Hepatocyte (in vitro differentiated cells): ENCODE measurements at regions not wholly inside any gene's neighbourhood (a gene's known extent, or its start where the extent isn't known, plus 50 kb on each side); places are given as distances from the start of the nearest gene placed in this dataset.

Experiments used
- DNase-seq: peaks from one replicate; pipeline ENCODE4 v3.0.0-alpha.2; 2016; ENCODE audit warnings: low spot score
- H2AFZ ChIP-seq: fragments of 200-600 bp; sonication (generic); 2 replicates; pipeline ENCODE4 v1.6.0; 2016; ENCODE audit warnings: antibody characterized with exemption, mild to moderate bottlenecking
- H3K27ac ChIP-seq: fragments of 200-600 bp; sonication (generic); 2 replicates; pipeline ENCODE4 v1.5.1; 2016; ENCODE audit warnings: mild to moderate bottlenecking
- H3K27me3 ChIP-seq: fragments of 200-600 bp; sonication (generic); 2 replicates; pipeline ENCODE4 v1.6.1; 2016
- H3K36me3 ChIP-seq: fragments of 200-600 bp; sonication (generic); replicated peaks from 2 replicates; pipeline ENCODE4 v1.5.1; 2016; ENCODE audit warnings: low read depth; ENCODE audit not compliant: insufficient read depth
- H3K4me1 ChIP-seq: fragments of 200-600 bp; sonication (generic); 2 replicates; pipeline ENCODE4 v1.5.1; 2016; ENCODE audit warnings: mild to moderate bottlenecking, moderate library complexity; ENCODE audit not compliant: insufficient read depth
- H3K4me2 ChIP-seq: fragments of 200-600 bp; sonication (generic); 2 replicates; pipeline ENCODE4 v1.6.0; 2016
- H3K4me3 ChIP-seq: fragments of 200-600 bp; sonication (generic); 2 replicates; pipeline ENCODE4 v1.5.1; 2016; ENCODE audit warnings: mild to moderate bottlenecking
- H3K79me2 ChIP-seq: fragments of 200-600 bp; sonication (generic); 2 replicates; pipeline ENCODE4 v1.6.0; 2017; ENCODE audit warnings: mild to moderate bottlenecking
- H3K9me2 ChIP-seq: fragments of 200-600 bp; sonication (generic); replicated peaks from 2 replicates; pipeline ENCODE4 v1.6.0; 2017; ENCODE audit warnings: mild to moderate bottlenecking; ENCODE audit not compliant: insufficient read depth
- H3K9me3 ChIP-seq: fragments of 200-600 bp; sonication (generic); 2 replicates; pipeline ENCODE4 v1.5.1; 2016; ENCODE audit warnings: low read depth, mild to moderate bottlenecking
- H4K20me1 ChIP-seq: fragments of 200-600 bp; sonication (generic); 2 replicates; pipeline ENCODE4 v1.6.0; 2016; ENCODE audit warnings: mild to moderate bottlenecking; ENCODE audit not compliant: insufficient read depth, poor library complexity, severe bottlenecking
- CTCF ChIP-seq: fragments of 200-600 bp; sonication (generic); IDR thresholded peaks from 2 replicates; pipeline ENCODE4 v1.5.1; 2016; ENCODE audit warnings: antibody characterized with exemption, mild to moderate bottlenecking; ENCODE audit not compliant: poor library complexity
- EZH2 ChIP-seq: fragments of 200-600 bp; sonication (generic); IDR thresholded peaks from 2 replicates; pipeline ENCODE4 v1.6.1; 2016; ENCODE audit warnings: antibody characterized with exemption, mild to moderate bottlenecking, borderline replicate concordance
- EZH2phosphoT487 ChIP-seq: fragments of 200-600 bp; sonication (generic); IDR thresholded peaks from one replicate; pipeline ENCODE4 v1.6.1; 2018; ENCODE audit warnings: antibody characterized with exemption, mild to moderate bottlenecking, low read depth, moderate library complexity; ENCODE audit not compliant: unreplicated experiment, severe bottlenecking
- WGBS: methylation state at CpG from one replicate; pipeline ENCODE4 v1.1.6; 2016; ENCODE audit warnings: low lambda C conversion rate; ENCODE audit errors: missing lambda C conversion rate; 5-methylcytosine and 5-hydroxymethylcytosine counted together

- Histone ChIP-seq H3K27ac (no peak overlapping the region), H3K9me3 (no peaks in the 10 kb centered on the region), H2AFZ (no peak overlapping the region), H4K20me1 (no peaks in the 10 kb centered on the region), H3K36me3 (no peaks in the 10 kb centered on the region), H3K4me3 (no peak overlapping the region), H3K9me2 (no peaks in the 10 kb centered on the region), H3K4me1 (no peaks in the 10 kb centered on the region), H3K4me2 (no peak overlapping the region), H3K79me2 (no peaks in the 10 kb centered on the region), H3K27me3 (peaks cover 14% of the 10 kb centered on the region)
- no peak for DNase-seq
- 66% methylated on average over 23 of the region's 29 CpGs for WGBS
- TF ChIP-seq EZH2 (no peak), CTCF (no peak), EZH2phosphoT487 (no peak)
Observed at GRCh38 chr1:3954170-3955169, 54.4 kb upstream of the C1orf174 start.

GRCh38 chr1:3955196-3955772, 55.2 kb upstream of the C1orf174 start:
- Histone ChIP-seq H3K79me2 (no peaks in the 10 kb centered on the region), H3K27me3 (peaks cover 13% of the 10 kb centered on the region), H2AFZ (no peak overlapping the region), H3K4me1 (no peaks in the 10 kb centered on the region), H3K9me3 (no peaks in the 10 kb centered on the region), H3K27ac (no peak overlapping the region), H4K20me1 (no peaks in the 10 kb centered on the region), H3K4me2 (no peak overlapping the region), H3K4me3 (no peak overlapping the region), H3K9me2 (no peaks in the 10 kb centered on the region), H3K36me3 (no peaks in the 10 kb centered on the region)
- 80% methylated on average over 18 of the region's 18 CpGs for WGBS
- no peak for TF ChIP-seq EZH2
- TF ChIP-seq CTCF = no peak
- no peak for TF ChIP-seq EZH2phosphoT487
- DNase-seq = no peak

- H3K4me3 ChIP-seq = no peak overlapping the region
- H3K9me3 ChIP-seq = no peaks in the 10 kb centered on the region
- H3K27ac ChIP-seq = no peak overlapping the region
- H3K27me3 ChIP-seq = peaks cover 13% of the 10 kb centered on the region
- H3K4me2 ChIP-seq = no peak overlapping the region
- H3K79me2 ChIP-seq = no peaks in the 10 kb centered on the region
- no peaks in the 10 kb centered on the region for H3K36me3 ChIP-seq
- TF ChIP-seq EZH2 (no peak), EZH2phosphoT487 (no peak), CTCF (no peak)
- no peak for DNase-seq
- H3K4me1 ChIP-seq = no peaks in the 10 kb centered on the region
- WGBS = 75% methylated on average over 14 of the region's 14 CpGs
- no peaks in the 10 kb centered on the region for H3K9me2 ChIP-seq
- no peaks in the 10 kb centered on the region for H4K20me1 ChIP-seq
- no peak overlapping the region for H2AFZ ChIP-seq
Observed at GRCh38 chr1:3956527-3957170, 56.6 kb upstream of the C1orf174 start.
